Astrocyte (in vitro differentiated cells and primary cell): ENCODE measurements at regions not wholly inside any gene's neighbourhood (a gene's known extent, or its start where the extent isn't known, plus 50 kb on each side); places are given as distances from the start of the nearest gene placed in this dataset.

Source experiments
- DNase-seq: peaks from one replicate; pipeline ENCODE4 v3.0.0-alpha.2; 2010; ENCODE audit warnings: low read depth
- FAIRE-seq: peaks from 2 replicates; lab custom pipeline; 2011; peaks lifted over from hg19 to GRCh38; lab: Jason Lieb, UNC
- H2AFZ ChIP-seq: 2 replicates; pipeline ENCODE4 v1.6.0; 2012; ENCODE audit warnings: low read depth, low read length, inconsistent platforms
- H3K27ac ChIP-seq: 2 replicates; pipeline ENCODE4 v1.5.1; 2011; ENCODE audit warnings: low read depth, low read length, inconsistent platforms
- H3K27me3 ChIP-seq: 2 replicates; pipeline ENCODE4 v1.6.0; 2011; ENCODE audit warnings: low read length, inconsistent platforms; ENCODE audit not compliant: insufficient read depth
- H3K36me3 ChIP-seq: 2 replicates; pipeline ENCODE4 v1.5.1; 2011; ENCODE audit warnings: low read length, inconsistent platforms; ENCODE audit not compliant: insufficient read depth
- H3K4me1 ChIP-seq: 2 replicates; pipeline ENCODE4 v1.5.1; 2011; ENCODE audit warnings: low read length, inconsistent platforms; ENCODE audit not compliant: insufficient read depth
- H3K4me2 ChIP-seq: 2 replicates; pipeline ENCODE4 v1.6.0; 2012; ENCODE audit warnings: low read length, inconsistent platforms
- H3K4me3 ChIP-seq: 2 replicates; pipeline ENCODE4 v1.5.1; 2011; ENCODE audit warnings: low read depth, mild to moderate bottlenecking, low read length, inconsistent platforms; ENCODE audit not compliant: insufficient read depth
- H3K79me2 ChIP-seq: 2 replicates; pipeline ENCODE4 v1.6.0; 2012; ENCODE audit warnings: mild to moderate bottlenecking, low read length, inconsistent platforms; ENCODE audit not compliant: insufficient read depth
- H3K9ac ChIP-seq: 2 replicates; pipeline ENCODE4 v1.6.0; 2012; ENCODE audit warnings: mild to moderate bottlenecking, low read length, inconsistent platforms
- H3K9me3 ChIP-seq: 2 replicates; pipeline ENCODE4 v1.5.1; 2012; ENCODE audit warnings: low read depth, mild to moderate bottlenecking, low read length, inconsistent platforms; ENCODE audit not compliant: insufficient read depth
- H4K20me1 ChIP-seq: 2 replicates; pipeline ENCODE4 v1.6.0; 2012; ENCODE audit warnings: low read length, inconsistent platforms; ENCODE audit not compliant: insufficient read depth
- H3K27ac Mint-ChIP-seq: one replicate; pipeline ENCODE4 v1.8.0; 2021; ENCODE audit warnings: mild to moderate bottlenecking, mixed read lengths; ENCODE audit not compliant: unreplicated experiment
- H3K27me3 Mint-ChIP-seq: one replicate; pipeline ENCODE4 v1.8.0; 2021; ENCODE audit warnings: low read depth, mixed read lengths; ENCODE audit not compliant: unreplicated experiment
- H3K36me3 Mint-ChIP-seq: one replicate; pipeline ENCODE4 v1.8.0; 2021; ENCODE audit warnings: low read depth, mixed read lengths; ENCODE audit not compliant: unreplicated experiment
- H3K4me1 Mint-ChIP-seq: one replicate; pipeline ENCODE4 v1.8.0; 2021; ENCODE audit warnings: low read depth, mixed read lengths; ENCODE audit not compliant: unreplicated experiment
- H3K4me3 Mint-ChIP-seq: one replicate; pipeline ENCODE4 v1.8.0; 2021; ENCODE audit warnings: mild to moderate bottlenecking, moderate library complexity, mixed read lengths; ENCODE audit not compliant: unreplicated experiment
- H3K9me3 Mint-ChIP-seq: one replicate; pipeline ENCODE4 v1.8.0; 2021; ENCODE audit warnings: mild to moderate bottlenecking, mixed read lengths; ENCODE audit not compliant: unreplicated experiment
- EZH2 ChIP-seq: IDR thresholded peaks from 2 replicates; pipeline ENCODE4 v1.6.1; 2012; ENCODE audit warnings: mild to moderate bottlenecking, low read length, inconsistent platforms; ENCODE audit not compliant: insufficient read depth
- TF ChIP-seq, protein P1 (sequence below): IDR thresholded peaks from 2 replicates; pipeline ENCODE4 v1.5.1; 2011; ENCODE audit warnings: low read depth, mild to moderate bottlenecking, inconsistent platforms, low read length, moderate library complexity; ENCODE audit not compliant: insufficient read depth

DNA sequence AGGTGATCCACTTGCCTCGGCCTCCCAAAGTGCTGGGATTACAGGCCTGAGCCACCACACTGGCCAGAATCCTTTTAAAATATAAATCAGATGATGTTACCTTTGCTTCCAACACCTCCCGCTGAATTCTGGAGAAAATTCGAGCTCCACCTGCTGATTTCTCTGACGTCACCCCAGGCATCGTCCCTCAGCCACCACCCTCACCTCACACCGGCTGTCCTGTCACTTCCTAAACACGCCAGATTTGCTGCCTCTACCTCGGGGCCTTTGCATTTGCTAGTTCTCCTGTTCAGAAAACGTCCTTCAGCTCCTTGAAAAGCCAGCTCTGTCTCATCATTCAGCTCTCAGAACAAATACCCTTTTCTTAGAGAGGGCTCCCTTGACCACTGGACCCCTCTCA, 57.9 kb downstream of the FBXO2 start:
- Mint-ChIP-seq H3K9me3 (peaks cover 7% of the 10 kb centered on the region), H3K4me1 (no peaks in the 10 kb centered on the region), H3K27me3 (peaks cover 25% of the 10 kb centered on the region), H3K4me3 (no peak overlapping the region), H3K36me3 (no peaks in the 10 kb centered on the region), H3K27ac (no peak overlapping the region)
- Histone ChIP-seq H3K36me3 (no peaks in the 10 kb centered on the region), H3K4me3 (no peak overlapping the region), H4K20me1 (no peaks in the 10 kb centered on the region), H3K9ac (no peak overlapping the region), H3K4me1 (no peaks in the 10 kb centered on the region), H2AFZ (no peak overlapping the region), H3K9me3 (no peaks in the 10 kb centered on the region), H3K4me2 (no peak overlapping the region), H3K79me2 (no peaks in the 10 kb centered on the region), H3K27ac (no peak overlapping the region), H3K27me3 (peaks cover 7% of the 10 kb centered on the region)
- TF ChIP-seq, protein P1, sequence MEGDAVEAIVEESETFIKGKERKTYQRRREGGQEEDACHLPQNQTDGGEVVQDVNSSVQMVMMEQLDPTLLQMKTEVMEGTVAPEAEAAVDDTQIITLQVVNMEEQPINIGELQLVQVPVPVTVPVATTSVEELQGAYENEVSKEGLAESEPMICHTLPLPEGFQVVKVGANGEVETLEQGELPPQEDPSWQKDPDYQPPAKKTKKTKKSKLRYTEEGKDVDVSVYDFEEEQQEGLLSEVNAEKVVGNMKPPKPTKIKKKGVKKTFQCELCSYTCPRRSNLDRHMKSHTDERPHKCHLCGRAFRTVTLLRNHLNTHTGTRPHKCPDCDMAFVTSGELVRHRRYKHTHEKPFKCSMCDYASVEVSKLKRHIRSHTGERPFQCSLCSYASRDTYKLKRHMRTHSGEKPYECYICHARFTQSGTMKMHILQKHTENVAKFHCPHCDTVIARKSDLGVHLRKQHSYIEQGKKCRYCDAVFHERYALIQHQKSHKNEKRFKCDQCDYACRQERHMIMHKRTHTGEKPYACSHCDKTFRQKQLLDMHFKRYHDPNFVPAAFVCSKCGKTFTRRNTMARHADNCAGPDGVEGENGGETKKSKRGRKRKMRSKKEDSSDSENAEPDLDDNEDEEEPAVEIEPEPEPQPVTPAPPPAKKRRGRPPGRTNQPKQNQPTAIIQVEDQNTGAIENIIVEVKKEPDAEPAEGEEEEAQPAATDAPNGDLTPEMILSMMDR: no peak
- no peak for TF ChIP-seq EZH2
- no peak for FAIRE-seq
- DNase-seq: no peak

DNA sequence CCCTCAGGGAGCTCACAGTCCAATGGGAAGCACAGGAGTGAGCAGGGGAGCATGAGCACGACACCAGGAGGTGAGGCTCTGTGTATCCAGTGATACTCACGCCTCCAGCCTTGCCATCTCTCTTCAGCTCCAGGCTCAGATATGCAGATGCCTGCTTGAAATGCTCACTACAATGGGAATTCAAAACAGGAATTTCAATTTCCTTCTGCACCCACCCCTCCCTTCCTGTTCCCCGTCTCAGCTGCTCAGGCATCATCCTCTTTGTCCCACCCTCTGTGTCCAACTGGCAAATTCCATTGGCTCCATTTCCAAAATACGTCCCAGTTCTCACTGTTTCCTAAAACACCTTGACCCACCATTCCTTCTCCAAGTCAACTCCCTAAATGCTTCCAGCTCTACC, 58.9 kb downstream of the FBXO2 start:
- no peak for TF ChIP-seq EZH2
- no peak overlapping the region for H3K4me2 ChIP-seq
- no peaks in the 10 kb centered on the region for H4K20me1 ChIP-seq
- Mint-ChIP-seq H3K9me3 (peaks cover 11% of the 10 kb centered on the region), H3K4me3 (no peak overlapping the region), H3K27me3 (peaks cover 26% of the 10 kb centered on the region), H3K36me3 (no peaks in the 10 kb centered on the region), H3K27ac (no peak overlapping the region), H3K4me1 (no peaks in the 10 kb centered on the region)
- no peak overlapping the region for H3K9ac ChIP-seq
- H2AFZ ChIP-seq: no peak overlapping the region
- H3K36me3 ChIP-seq: no peaks in the 10 kb centered on the region
- H3K4me1 ChIP-seq: no peaks in the 10 kb centered on the region
- DNase-seq: no peak
- no peak overlapping the region for H3K27ac ChIP-seq
- no peak overlapping the region for H3K4me3 ChIP-seq
- FAIRE-seq: no peak
- peaks cover 2% of the 10 kb centered on the region for H3K27me3 ChIP-seq
- H3K9me3 ChIP-seq: no peaks in the 10 kb centered on the region
- H3K79me2 ChIP-seq: no peaks in the 10 kb centered on the region

DNA sequence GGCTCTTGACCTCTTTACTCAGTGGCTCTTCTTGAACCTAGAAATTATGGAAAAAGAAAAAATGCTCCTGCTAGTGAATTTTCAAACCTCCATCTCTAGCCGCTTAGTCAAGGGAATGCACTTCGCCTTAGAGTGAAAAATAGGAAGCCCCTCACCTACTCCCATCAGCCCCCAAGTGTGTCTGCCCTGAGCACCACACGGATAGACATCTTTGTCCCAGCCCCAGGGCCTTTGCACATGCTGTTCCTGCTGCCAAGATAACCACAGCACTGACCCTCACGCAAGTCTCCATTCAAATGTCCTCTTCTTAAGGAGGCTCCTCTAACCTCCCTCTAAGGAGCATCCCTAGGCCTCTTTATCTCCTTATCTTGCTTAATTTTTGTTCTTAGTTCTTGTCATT, 59.6 kb downstream of the FBXO2 start:
- Histone ChIP-seq H3K27ac (no peak overlapping the region), H3K4me3 (no peak overlapping the region), H2AFZ (no peak overlapping the region), H3K9me3 (no peaks in the 10 kb centered on the region), H3K27me3 (peaks cover 2% of the 10 kb centered on the region), H4K20me1 (no peaks in the 10 kb centered on the region), H3K9ac (no peak overlapping the region), H3K36me3 (no peaks in the 10 kb centered on the region), H3K4me2 (no peak overlapping the region), H3K79me2 (no peaks in the 10 kb centered on the region), H3K4me1 (no peaks in the 10 kb centered on the region)
- no peak for DNase-seq
- no peak overlapping the region for H3K4me3 Mint-ChIP-seq
- no peak for FAIRE-seq
- peaks cover 26% of the 10 kb centered on the region for H3K27me3 Mint-ChIP-seq
- no peak for TF ChIP-seq EZH2
- TF ChIP-seq, protein P1: no peak
- H3K36me3 Mint-ChIP-seq: no peaks in the 10 kb centered on the region
- no peaks in the 10 kb centered on the region for H3K4me1 Mint-ChIP-seq
- peaks cover 11% of the 10 kb centered on the region for H3K9me3 Mint-ChIP-seq
- H3K27ac Mint-ChIP-seq: no peak overlapping the region
